OCI-LY3 (cell line): ENCODE measurements at regions not wholly inside any gene's neighbourhood (a gene's known extent, or its start where the extent isn't known, plus 50 kb on each side); places are given as distances from the start of the nearest gene placed in this dataset.

Source experiments
- EZH2phosphoT487 ChIP-seq: fragments of 200-600 bp; shearing (Covaris generic); IDR thresholded peaks from 2 replicates; pipeline ENCODE4 v1.6.1; 2018; ENCODE audit warnings: antibody characterized with exemption, mixed run types, low read depth
- TF ChIP-seq, protein P1 (sequence below): fragments of 200-600, 300-600 bp; sonication (generic); IDR thresholded peaks from 2 replicates; pipeline ENCODE4 v1.5.1; 2014; ENCODE audit warnings: antibody characterized with exemption, low read length, low read depth

DNA sequence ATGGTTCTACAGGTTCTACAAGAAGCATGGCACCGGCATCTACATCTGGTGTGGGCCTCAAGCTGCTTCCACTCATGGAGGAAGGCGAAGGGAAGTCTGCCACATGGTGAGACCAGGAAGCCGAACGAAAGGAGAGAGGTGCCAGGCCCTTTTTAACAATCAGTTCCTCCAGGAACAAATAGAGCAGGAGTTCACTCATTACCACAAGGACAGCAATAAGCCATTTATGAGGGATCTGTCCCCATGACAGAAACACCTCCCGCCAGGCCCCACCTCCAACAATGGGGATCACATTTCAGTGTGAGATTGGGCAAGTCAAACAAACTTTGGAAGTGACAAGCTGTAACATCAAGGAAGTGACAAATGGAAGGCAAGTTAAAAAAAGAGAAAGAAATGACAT is 95.5 kb upstream of the PTPN3 start:
- TF ChIP-seq, protein P1, sequence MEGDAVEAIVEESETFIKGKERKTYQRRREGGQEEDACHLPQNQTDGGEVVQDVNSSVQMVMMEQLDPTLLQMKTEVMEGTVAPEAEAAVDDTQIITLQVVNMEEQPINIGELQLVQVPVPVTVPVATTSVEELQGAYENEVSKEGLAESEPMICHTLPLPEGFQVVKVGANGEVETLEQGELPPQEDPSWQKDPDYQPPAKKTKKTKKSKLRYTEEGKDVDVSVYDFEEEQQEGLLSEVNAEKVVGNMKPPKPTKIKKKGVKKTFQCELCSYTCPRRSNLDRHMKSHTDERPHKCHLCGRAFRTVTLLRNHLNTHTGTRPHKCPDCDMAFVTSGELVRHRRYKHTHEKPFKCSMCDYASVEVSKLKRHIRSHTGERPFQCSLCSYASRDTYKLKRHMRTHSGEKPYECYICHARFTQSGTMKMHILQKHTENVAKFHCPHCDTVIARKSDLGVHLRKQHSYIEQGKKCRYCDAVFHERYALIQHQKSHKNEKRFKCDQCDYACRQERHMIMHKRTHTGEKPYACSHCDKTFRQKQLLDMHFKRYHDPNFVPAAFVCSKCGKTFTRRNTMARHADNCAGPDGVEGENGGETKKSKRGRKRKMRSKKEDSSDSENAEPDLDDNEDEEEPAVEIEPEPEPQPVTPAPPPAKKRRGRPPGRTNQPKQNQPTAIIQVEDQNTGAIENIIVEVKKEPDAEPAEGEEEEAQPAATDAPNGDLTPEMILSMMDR = no peak
- no peak for TF ChIP-seq EZH2phosphoT487
